NOMO-1 (cell line): ENCODE measurements at regions not wholly inside any gene's neighbourhood (a gene's known extent, or its start where the extent isn't known, plus 50 kb on each side); places are given as distances from the start of the nearest gene placed in this dataset.

Experiments used
- DNase-seq, 2 experiments: peaks; one replicate each; lab custom pipeline; 2025; ENCODE audit not compliant: unreplicated experiment in 2 of 2; lab: John Stamatoyannopoulos, UW

GRCh38 chr7:130877991-130878305 lies 143.9 kb upstream of the KLF14 start:
- no peak for DNase-seq

DNA sequence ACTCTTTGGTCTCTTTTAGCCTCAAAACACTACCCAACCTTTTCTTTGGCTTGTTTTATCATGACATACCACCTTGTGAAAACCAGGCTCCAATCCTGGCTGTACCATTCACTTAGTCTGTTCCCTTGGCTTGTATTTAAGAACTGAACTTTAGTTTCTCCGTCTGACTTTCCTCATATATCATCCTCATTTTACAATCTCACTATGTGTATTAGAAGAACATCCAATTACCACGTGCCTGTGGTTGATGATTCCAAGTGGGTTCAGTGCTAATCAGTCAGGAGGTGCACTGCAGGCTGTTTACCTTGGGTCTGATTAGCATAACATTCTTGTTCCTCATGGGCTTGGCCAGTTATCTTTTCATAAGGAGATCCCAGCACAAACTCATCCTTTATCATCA lies 144.8 kb upstream of the KLF14 start:
- DNase-seq = no peak

- no peak for DNase-seq
Observed at GRCh38 chr7:130879191-130879590, 145.2 kb upstream of the KLF14 start.

GRCh38 chr7:130880668-130881067 lies 146.7 kb upstream of the KLF14 start:
- DNase-seq = no peak

DNA sequence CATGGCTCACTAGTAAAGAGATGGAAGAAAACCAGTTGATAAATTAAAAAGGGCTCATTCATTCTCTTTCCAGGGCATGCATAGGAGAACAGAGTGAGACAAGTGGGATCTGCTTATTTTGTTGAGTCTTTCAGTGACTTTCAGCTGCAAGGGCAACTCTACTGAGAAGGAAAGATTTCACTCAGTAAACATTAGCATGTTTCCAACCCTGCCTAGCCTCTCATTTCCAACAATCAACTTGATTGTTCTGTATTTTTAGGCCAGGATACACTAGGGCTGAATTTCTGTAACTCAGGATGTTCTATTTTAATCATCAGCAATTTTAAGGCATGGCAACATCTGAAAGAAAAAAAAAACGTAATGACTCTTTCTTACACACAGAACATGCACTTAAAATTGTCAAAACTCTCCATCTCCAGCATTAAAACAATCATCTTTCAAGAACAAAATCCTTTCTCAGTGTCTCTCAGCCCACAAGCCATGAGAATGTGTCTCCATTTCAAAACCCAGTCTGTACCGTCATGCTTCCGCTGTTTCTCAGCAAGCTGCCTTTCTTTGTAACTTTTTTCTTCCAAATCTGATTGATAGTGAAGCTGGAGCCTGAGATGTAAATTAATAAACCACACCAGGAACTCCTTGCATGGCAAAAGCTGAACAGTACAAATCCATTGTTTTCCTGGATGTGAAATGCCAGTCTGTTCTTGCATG lies 147.2 kb upstream of the KLF14 start:
- DNase-seq = no peak

DNA sequence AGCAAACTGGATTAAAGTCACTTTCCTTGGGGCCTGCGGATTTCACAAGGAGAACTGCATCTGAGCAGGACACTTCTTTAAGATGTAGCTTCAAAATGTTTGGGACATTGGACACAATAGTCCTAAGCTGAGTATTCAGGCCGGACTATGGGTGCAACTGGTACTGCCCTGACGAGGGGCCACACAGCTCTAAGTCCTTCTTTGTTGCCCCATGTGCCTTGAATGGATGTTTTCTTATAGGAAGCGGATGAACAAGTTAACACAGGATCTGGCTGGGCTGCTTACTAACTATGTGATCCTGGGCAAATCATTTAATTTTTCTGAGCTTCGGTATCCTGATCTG lies 147.8 kb upstream of the KLF14 start:
- no peak for DNase-seq

- DNase-seq = no peak
Observed at GRCh38 chr7:130882396-130882795, 148.4 kb upstream of the KLF14 start.

- DNase-seq = no peak
Observed at GRCh38 chr7:130883928-130884327, 149.9 kb upstream of the KLF14 start.

DNA sequence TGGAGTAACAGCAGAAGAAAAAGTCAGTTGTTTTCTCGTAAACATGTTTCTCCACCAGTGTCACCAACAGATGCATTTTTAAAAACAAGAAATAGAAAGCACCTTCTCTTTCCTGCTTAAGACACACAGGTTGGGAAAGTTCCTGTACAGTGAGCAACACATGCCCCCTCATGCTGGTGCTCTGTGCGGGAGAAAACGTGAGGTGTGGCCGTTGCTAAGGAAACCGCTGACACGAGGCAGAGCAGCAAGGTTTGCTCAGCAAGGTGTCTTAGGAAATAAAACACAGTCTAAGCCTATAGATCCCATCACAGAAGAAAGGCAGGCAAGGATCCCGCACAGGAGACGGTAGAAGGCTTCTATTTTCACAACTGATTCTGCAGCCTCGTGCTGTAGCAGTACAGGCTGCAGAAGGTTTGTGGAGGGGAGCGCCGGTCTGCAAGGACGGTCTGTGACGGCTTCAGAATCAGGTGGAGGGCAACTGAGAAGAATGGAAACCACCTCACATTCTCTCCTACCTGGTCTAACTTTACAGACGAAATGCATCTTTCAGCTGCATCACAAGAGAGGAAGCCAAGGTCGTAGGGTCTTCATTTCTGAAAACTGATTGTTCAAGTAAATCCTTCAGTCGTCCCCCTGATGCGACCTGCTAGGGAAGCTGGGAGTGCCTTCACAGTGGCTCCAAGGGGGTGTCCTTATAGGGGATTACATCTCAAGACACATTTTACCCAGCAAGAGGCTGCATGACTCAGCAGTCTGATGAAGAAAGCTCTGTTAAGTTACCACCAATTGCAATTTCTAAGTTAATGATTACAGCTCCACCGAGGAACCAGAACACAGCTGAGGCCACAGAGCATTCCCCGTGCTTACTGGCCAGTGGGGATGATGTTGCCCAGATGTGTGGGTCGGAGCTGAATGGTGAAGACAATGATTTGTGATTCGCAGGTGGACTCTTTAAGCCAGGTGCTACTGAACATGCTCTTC lies 150.7 kb upstream of the KLF14 start:
- no peak for DNase-seq

GRCh38 chr7:130886438-130887135 lies 152.6 kb upstream of the KLF14 start:
- DNase-seq = no peak

GRCh38 chr7:130887182-130887956 lies 153.4 kb upstream of the KLF14 start:
- no peak for DNase-seq

DNA sequence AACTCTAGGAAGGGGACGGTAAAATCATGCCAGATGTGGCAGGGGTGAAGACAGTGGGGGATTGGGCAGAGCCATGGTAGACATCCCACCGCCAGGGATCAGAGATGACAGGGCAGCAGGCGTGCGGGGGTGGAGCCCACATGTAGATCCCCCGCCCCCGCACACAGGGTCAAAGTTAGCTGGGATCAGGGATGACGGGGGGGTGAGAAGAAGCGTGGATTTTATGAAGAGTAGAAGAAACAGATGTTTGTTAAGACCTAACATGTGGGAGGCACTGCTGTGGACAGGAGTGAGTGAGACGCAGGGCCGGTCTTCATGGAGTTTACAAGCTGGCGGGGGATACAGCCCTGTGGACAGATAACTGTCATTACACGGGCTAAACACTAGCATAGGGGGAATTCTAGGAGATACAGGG lies 154.0 kb upstream of the KLF14 start:
- DNase-seq = no peak

- DNase-seq = no peak
Observed at GRCh38 chr7:130888468-130888867, 154.5 kb upstream of the KLF14 start.

DNA sequence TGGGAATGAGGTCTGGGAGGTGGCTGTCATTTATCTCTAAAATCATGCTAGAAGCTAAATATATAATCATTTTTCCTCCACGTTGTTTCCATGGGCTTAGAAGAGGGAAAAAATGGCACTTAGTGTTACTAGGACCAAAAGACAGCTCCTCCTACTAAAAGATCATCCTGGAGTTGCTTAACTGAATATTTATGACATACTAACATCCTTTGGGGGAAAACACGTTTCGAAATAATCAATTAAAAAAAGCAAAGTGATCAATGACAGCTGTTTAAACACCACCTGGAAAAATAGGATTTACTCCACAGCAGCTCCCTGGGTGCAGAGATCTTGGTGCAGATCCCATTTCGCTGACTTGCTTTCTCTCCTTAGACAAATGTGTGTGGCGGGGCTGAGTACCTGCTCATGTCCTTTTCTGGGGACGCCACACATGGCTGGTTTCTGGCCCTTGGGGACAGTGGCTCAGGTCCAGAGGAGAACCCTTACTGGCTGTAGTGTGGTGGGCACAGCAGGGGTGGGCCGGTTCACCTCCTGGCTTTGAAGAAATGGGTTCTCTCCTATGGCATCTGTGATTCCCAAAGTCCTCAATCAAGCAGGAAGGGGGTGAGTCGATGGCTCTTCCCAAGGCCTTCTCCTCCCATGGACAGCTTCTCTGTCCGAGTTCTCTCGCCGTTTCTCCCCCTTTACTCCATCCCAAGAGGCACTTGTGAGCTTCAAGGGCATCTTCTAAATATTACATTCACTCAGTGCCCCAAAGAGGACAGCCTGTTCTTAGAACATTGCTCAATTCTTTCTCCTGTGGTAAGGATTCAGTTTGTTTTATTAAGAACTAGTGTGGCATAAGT lies 156.4 kb upstream of the KLF14 start:
- DNase-seq = no peak

- DNase-seq = no peak
Observed at GRCh38 chr7:130891254-130892094, 157.5 kb upstream of the KLF14 start.

GRCh38 chr7:130893441-130893894 lies 159.5 kb upstream of the KLF14 start:
- DNase-seq = no peak

DNA sequence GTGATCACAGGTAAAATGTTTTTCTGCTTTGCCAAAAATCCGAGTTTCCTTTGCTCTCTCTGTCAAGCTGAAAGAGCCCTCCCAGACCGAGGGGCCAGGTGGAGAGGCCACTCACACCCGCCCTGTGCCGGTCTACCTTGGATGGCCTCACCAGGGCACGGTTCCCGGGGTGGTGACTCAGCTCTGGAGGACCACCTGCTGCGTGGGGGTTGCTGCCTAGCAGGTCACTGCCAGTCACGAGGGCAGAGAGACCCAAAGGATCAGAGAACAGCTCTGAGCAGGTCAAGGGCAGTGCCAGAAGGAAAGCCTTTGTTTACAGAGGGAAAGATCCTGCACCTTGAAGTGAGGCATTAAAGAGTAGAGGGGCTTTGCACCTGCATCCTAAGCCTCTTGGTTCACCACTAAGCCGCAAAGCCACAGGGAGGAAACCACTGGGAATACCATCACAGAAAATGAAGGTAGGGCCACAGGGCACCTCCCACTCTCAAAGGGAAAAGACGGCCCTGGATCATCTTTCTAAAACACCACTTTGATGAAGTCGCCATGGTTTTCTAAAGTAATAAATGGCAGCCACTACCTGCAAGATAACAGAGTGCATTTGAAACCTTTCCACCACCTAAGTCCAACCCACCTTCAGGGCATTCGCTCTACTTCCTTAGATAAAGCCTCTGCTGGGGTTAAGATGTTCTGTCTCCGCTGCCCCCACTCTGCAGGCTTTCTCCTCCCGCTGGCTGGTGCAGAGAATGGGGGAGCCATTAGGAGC lies 160.3 kb upstream of the KLF14 start:
- no peak for DNase-seq
